ENCODE measurements at regions not wholly inside any gene's neighbourhood (a gene's known extent, or its start where the extent isn't known, plus 50 kb on each side); places are given as distances from the start of the nearest gene placed in this dataset.

DNA sequence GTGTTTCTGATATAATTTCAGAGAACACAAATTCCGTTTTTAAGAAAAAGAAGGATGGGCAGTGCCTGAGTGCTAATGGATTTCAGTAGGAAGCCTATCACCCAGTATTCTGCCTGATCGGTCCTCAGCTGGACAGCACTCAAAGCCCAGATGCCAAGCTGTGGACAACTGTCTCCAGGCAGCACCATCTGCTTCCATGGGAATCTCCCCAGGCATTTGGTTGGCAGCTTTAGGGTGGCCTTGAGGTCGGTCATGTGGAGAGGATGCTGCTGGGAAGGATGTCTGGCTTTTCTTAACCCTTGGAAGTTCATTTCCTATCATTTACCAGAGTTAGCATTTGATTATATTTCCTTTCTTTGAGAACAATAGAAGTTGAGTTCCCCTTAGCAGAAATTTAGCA is 311.7 kb downstream of the TBC1D4 start:
- TF ChIP-seq POLR2A (IDR thresholded peaks at IDR 0.05): no peak
- no peak for TF ChIP-seq CTCF (IDR thresholded peaks at IDR 0.05 in 8 of 11, conservative IDR thresholded peaks at IDR 0.05 in 3 of 11)
- no peak for TF ChIP-seq POLR2AphosphoS5 (IDR thresholded peaks at IDR 0.05)

Data from spleen (tissue), 7 donors.